ENCODE measurements at regions not wholly inside any gene's neighbourhood (a gene's known extent, or its start where the extent isn't known, plus 50 kb on each side); places are given as distances from the start of the nearest gene placed in this dataset.

DNA sequence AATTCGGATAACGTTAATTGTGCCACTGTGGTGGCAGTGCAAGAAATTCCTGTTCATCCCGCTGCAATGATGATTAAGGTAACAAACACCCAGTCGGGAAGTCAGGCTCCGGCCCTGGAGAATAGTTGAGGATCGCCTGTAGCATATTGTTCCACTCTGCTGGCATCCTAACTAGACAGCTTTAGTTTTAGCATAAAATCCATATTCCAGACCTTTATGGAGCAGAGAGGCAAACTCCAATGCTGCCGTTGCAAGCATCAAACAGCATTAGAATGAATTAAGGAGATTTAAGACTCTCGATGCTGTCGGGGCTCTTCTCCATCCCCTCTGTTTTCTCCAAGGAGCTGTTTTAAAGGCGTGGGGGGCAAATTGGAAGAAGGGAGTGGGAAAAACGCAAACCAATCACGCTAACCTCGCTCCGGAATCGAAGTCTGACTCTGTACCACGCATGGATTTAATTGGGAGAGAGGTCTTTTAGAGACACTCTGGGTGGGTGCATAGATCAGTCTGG is 660.4 kb downstream of the VRK1 start:
- no peak for DNase-seq

GRCh38 chr14:97458255-97458654 is 661.1 kb downstream of the VRK1 start:
- DNase-seq = no peak

DNA sequence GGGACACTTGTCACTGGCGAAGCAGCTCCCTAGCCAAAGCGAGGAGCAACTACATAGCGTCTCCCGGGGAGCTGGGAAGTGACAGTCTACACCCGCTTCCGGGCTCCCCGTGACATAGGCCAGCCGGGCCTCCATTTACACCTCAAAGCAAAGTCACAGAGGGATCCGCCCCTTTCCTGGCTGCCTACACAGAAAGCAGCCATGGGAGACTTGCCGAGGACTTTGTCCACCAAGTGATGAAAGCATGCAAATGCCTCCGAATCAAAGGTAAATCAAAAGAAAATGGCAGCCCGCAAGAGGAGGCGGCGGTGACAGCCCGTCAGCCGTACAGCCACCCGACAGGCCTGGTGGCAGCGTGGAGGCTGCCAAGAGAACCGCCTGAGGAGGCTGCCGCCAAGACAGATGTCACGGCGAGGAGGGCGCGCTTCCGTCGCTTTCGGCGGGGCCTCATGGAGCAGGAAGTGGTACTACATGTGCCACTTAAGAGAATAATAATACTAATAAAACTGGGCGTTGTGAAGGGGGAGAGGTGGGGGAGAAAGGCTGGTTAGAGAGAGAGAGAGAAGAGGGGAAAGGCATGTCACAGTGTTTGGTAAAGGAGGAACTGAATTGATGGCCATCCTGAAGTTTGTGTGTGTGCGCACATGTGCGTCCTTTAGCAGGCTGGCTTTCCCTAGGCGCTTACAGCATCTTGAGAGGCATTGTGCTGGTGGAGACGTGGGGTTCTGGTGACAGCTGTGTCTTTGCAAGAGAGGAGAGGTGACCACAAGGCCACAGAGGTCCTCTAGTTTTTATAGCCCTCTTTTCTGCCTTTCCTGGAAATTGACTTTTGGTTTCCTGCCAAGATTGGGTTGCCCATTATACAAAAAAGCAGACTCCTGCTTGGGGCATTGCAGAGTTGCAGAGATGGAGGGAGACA is 661.7 kb downstream of the VRK1 start:
- DNase-seq = no peak

GRCh38 chr14:97462081-97462480 is 664.9 kb downstream of the VRK1 start:
- no peak for DNase-seq

GRCh38 chr14:97468220-97468619 is 671.0 kb downstream of the VRK1 start:
- DNase-seq = no peak

DNA sequence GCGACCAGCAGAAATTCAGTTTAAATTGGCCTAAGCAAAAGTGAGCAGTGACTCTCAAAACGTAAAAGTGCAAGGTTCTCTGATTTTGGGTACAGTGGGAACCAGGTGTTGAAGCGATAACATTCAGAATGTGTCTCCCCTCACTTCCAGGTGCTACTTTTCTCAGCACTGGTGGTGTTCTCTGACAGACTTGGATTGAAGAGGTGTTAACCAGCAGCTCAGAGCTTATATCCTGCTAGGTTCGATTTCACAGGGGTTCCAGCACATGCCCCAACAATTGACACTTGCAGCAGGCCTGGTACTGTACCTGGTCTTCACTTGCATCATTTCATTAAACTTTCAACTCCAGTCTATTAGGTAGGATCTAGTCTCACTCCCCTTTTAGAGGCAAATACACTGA is 680.2 kb downstream of the VRK1 start:
- DNase-seq = no peak

DNA sequence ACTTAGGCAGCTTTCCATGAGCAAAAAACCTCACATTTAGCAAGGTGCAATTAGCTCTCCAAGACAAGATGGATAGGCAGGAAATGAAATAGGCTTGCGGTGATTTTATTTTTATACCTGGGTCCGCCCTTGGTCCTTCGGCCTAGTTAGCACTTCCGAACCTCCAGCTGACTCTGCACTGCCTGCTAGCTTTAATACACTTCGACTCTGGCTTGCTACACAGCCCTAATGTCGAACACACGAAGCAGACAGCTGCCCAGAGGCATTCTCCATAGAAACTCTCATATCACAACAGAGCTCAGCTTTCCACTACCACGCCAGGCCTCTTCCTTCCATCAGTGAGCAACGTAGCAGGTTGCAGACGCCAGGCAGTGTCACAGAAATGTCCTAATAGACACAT is 688.0 kb downstream of the VRK1 start:
- no peak for DNase-seq

GRCh38 chr14:97486601-97487120 is 689.5 kb downstream of the VRK1 start:
- DNase-seq = no peak

GRCh38 chr14:97489750-97490149 is 692.6 kb downstream of the VRK1 start:
- no peak for DNase-seq

GRCh38 chr14:97490521-97491070 is 693.4 kb downstream of the VRK1 start:
- no peak for DNase-seq

- DNase-seq = no peak
Measured at GRCh38 chr14:97491697-97492096, 694.5 kb downstream of the VRK1 start.

GRCh38 chr14:97499790-97500481 is 702.8 kb downstream of the VRK1 start:
- no peak for DNase-seq

- DNase-seq = no peak
Measured at GRCh38 chr14:97506626-97507025, 709.4 kb downstream of the VRK1 start.

DNA sequence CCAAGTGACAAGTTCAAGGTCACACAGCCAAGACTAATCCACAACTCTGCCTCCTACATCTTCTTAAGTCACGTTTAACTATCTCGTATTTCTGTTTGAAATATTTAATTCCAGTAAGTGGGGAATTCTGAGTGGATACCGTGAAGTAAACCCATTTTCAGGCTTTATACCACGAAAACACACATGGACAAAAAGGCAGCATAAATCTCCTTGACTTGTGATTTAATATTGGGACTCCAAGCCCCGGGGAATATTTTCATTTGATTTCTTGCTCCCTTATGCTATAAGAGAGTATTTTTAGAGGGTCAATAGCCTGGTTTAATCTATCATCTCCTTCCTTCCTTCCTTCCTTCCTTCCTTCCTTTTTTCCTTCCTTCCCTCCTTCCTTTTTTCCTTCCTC is 716.7 kb downstream of the VRK1 start:
- DNase-seq = no peak

- DNase-seq = no peak
Measured at GRCh38 chr14:97517566-97518234, 720.5 kb downstream of the VRK1 start.

DNA sequence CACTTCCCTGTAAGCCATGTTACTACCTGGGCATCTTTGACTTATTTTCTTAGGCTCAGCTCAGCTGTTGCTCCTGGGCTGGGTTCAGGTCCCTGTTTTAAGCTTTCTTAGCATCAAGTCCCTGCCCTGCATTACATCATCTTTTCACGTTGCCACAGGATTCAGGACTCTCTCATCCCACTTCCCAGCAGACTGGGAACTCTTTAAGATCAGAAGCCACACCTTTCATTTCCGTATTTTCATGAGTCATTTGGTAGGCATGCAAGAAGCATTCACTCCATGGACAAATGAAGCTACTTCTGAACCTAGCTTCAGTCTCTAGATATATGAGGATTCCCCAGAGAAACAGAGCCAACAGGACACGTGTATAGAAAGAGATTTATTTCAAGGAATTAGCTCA is 726.8 kb downstream of the VRK1 start:
- no peak for DNase-seq

DNA sequence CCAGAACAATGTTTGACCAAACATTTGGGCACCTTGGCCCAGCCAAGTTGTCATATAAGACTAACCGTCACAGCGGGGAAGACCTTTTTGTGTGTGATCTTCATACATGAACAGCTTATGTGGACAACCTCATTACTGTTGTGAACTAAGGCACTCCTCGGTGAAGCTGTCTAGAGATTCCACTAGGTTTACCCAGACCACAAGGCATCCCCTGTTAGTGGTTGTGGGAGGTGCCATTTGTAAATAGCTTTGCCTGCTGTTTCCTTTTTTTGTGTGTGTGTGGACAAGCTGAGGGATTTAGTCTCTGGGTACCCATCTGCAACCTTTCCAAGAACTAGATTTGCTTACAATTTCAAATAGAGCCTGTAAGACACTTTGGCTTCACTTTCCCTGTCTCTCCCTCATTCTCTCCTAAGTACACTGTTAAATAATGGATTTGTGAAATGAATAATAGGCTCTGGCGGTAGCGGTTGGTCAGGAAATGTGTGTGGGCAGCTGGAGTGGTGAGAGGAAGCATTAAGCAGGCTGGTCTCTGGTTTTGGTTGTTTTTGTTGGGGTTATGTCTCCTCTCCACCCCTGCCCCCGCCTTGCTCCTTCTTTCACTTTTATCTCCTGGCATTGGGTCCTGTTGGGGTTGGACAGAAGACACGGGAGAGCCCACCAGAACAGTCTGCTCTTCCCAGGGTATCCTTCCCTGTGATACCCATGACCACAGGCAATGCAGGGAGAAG is 727.6 kb downstream of the VRK1 start:
- no peak for DNase-seq

GRCh38 chr14:97527993-97528392 is 730.8 kb downstream of the VRK1 start:
- no peak for DNase-seq

- DNase-seq = no peak
Measured at GRCh38 chr14:97532052-97532451, 734.9 kb downstream of the VRK1 start.

DNA sequence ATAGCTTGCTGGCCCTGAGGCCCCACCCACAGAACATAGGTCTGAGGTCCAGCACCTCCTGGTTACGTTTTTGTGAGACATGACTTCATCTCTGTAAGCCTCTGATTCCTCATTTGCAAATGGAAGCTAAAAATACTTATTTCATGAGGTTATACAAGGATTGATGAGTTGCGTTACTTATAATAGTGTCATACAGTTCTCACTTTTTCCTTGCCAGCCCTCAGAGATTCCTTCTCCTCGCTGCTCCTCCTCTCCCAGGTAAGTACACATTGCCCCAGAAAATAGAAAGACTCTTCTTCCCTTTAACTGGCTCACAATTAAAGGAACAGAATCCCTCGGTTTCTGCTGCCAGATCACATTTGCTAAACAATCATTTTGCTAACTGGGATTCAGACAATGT is 739.2 kb downstream of the VRK1 start:
- DNase-seq = no peak

DNA sequence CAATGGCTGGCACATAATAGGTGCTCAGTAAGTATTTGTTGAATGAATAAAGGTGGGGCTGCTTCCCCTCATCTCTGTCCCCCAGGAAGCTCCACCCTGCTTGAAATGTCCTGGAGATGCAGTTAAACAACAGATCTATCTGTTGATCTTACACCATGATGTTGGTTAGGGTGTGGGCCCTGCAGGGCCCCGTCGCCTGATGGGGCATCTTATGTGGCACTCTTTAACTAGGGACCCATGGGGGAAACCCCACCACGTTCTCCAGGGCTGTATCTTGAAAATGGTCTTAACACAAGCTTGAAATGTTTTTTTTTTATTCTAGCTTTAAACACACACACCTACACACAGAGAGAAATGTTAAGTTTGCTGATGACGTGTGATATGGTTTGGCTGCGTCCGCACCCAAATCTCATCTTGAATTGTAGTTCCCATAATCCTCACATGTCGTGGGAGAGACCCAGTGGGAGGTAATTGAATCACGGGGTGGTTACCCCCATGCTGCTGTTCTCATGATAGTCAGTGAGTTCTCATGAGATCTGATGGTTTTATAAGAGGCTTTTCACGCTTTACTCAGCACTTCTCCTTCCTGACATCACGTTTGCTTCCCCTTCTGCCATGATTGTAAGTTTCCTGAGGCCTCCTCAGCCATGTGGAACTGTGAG is 741.7 kb downstream of the VRK1 start:
- no peak for DNase-seq

- DNase-seq = no peak
Measured at GRCh38 chr14:97539411-97539795, 742.2 kb downstream of the VRK1 start.
